HG03354 (cell line): ENCODE measurements at regions not wholly inside any gene's neighbourhood (a gene's known extent, or its start where the extent isn't known, plus 50 kb on each side); places are given as distances from the start of the nearest gene placed in this dataset.

Experiments
- ATAC-seq: cut with Tn5 transposase; IDR thresholded peaks from one replicate; pipeline ENCODE4 v1.9.1; 2021; ENCODE audit warnings: mild to moderate bottlenecking; ENCODE audit not compliant: unreplicated experiment, poor library complexity, severe bottlenecking

GRCh38 chr14:25231004-25231403 lies 181.1 kb upstream of the STXBP6 start:
- ATAC-seq: no peak

- no peak for ATAC-seq
Observed at GRCh38 chr14:25226214-25226613, 176.3 kb upstream of the STXBP6 start.

- ATAC-seq: no peak
Observed at GRCh38 chr14:25222256-25222655, 172.3 kb upstream of the STXBP6 start.

- no peak for ATAC-seq
Observed at GRCh38 chr14:25220514-25220913, 170.6 kb upstream of the STXBP6 start.

- no peak for ATAC-seq
Observed at GRCh38 chr14:25215607-25216006, 165.7 kb upstream of the STXBP6 start.

GRCh38 chr14:25197885-25198284 lies 147.9 kb upstream of the STXBP6 start:
- ATAC-seq: no peak

GRCh38 chr14:25180221-25180620 lies 130.3 kb upstream of the STXBP6 start:
- ATAC-seq: no peak

- no peak for ATAC-seq
Observed at GRCh38 chr14:25178255-25178654, 128.3 kb upstream of the STXBP6 start.

- ATAC-seq: peak; percentile 66
Observed at GRCh38 chr14:25150934-25151790, 101.2 kb upstream of the STXBP6 start.

GRCh38 chr14:25150401-25150800 lies 100.5 kb upstream of the STXBP6 start:
- no peak for ATAC-seq

GRCh38 chr14:25140411-25140810 lies 90.5 kb upstream of the STXBP6 start:
- no peak for ATAC-seq

GRCh38 chr14:25136811-25137210 lies 86.9 kb upstream of the STXBP6 start:
- no peak for ATAC-seq

- no peak for ATAC-seq
Observed at GRCh38 chr14:25134184-25134583, 84.2 kb upstream of the STXBP6 start.

GRCh38 chr14:25132732-25133422 lies 82.9 kb upstream of the STXBP6 start:
- peak; percentile 93 for ATAC-seq

GRCh38 chr14:25132094-25132493 lies 82.1 kb upstream of the STXBP6 start:
- no peak for ATAC-seq

GRCh38 chr14:25122843-25123242 lies 72.9 kb upstream of the STXBP6 start:
- no peak for ATAC-seq

- no peak for ATAC-seq
Observed at GRCh38 chr14:25122211-25122610, 72.3 kb upstream of the STXBP6 start.

GRCh38 chr14:25121337-25122129 lies 71.6 kb upstream of the STXBP6 start:
- no peak for ATAC-seq

- ATAC-seq: no peak
Observed at GRCh38 chr14:25120261-25120660, 70.3 kb upstream of the STXBP6 start.

GRCh38 chr14:25118671-25119070 lies 68.7 kb upstream of the STXBP6 start:
- ATAC-seq: no peak
